MM.1S (cell line): ENCODE measurements at regions not wholly inside any gene's neighbourhood (a gene's known extent, or its start where the extent isn't known, plus 50 kb on each side); places are given as distances from the start of the nearest gene placed in this dataset.

Experiments used
- CTCF ChIP-seq: fragments of 300-600 bp; sonication (generic); IDR thresholded peaks from 2 replicates; pipeline ENCODE4 v1.5.1; 2016; ENCODE audit warnings: antibody characterized with exemption, low read length, mixed read lengths
- EZH2 ChIP-seq: fragments of 300-600 bp; sonication (generic); optimal IDR thresholded peaks from 2 replicates; pipeline ENCODE3; 2017; ENCODE audit warnings: low read depth, mild to moderate bottlenecking, antibody characterized with exemption, low read length, mixed read lengths

GRCh38 chr18:45201489-45201888 is 413.8 kb upstream of the SLC14A2 start:
- no peak for TF ChIP-seq CTCF
- TF ChIP-seq EZH2, result no peak
